Caco-2 (cell line): ENCODE measurements at regions not wholly inside any gene's neighbourhood (a gene's known extent, or its start where the extent isn't known, plus 50 kb on each side); places are given as distances from the start of the nearest gene placed in this dataset.

ENCODE experiments used
- BruUV-seq: library from RNA; stranded (reverse); fragments of 400-500 nt; replicated peaks from 2 replicates; lab custom pipeline; 2021; lab: Mats Ljungman, UMichigan
- CTCF ChIA-PET: fragments of 300-600 bp; sonication (Branson Sonifier 250); formaldehyde crosslinking; loops from one replicate; lab custom pipeline; 2022; ENCODE audit warnings: antibody characterized with exemption; lab: Charles Lee
- POLR2A ChIA-PET: fragments of 300-600 bp; sonication (Branson Sonifier 250); formaldehyde crosslinking; loops from one replicate; lab custom pipeline; 2022; ENCODE audit warnings: antibody characterized with exemption; lab: Charles Lee
- DNase-seq, 2 experiments: peaks; one replicate each; pipeline versions ENCODE4 v3.0.0 to v3.0.0-alpha.2; 2020 to 2022
- H3K27me3 ChIP-seq: replicated peaks from 2 replicates; pipeline ENCODE4 v1.6.0; 2011; ENCODE audit warnings: low read length; ENCODE audit not compliant: control insufficient read depth, insufficient read depth
- H3K36me3 ChIP-seq: 2 replicates; pipeline ENCODE4 v1.5.1; 2011; ENCODE audit warnings: low read length; ENCODE audit not compliant: control insufficient read depth, insufficient read depth
- H3K4me1 ChIP-seq: fragments of 250-450 bp; sonication (Bioruptor Pico); 2 replicates; pipeline ENCODE4 v1.5.1; 2020; ENCODE audit warnings: mild to moderate bottlenecking
- H3K4me3 ChIP-seq: 2 replicates; pipeline ENCODE4 v1.5.1; 2011; ENCODE audit warnings: low read depth, mild to moderate bottlenecking, control low read depth, low read length
- H3K9me3 ChIP-seq: fragments of 250-450 bp; sonication (Bioruptor Pico); 2 replicates; pipeline ENCODE4 v1.5.1; 2020; ENCODE audit warnings: mild to moderate bottlenecking, moderate library complexity
- H3K27ac Mint-ChIP-seq: one replicate; pipeline ENCODE4 v1.8.0; 2022; ENCODE audit warnings: mixed read lengths; ENCODE audit not compliant: unreplicated experiment
- H3K27me3 Mint-ChIP-seq: one replicate; pipeline ENCODE4 v1.8.0; 2022; ENCODE audit warnings: mixed read lengths; ENCODE audit not compliant: insufficient read depth, unreplicated experiment
- H3K36me3 Mint-ChIP-seq: one replicate; pipeline ENCODE4 v1.8.0; 2022; ENCODE audit warnings: mild to moderate bottlenecking, mixed read lengths; ENCODE audit not compliant: insufficient read depth, unreplicated experiment
- H3K4me1 Mint-ChIP-seq: one replicate; pipeline ENCODE4 v1.8.0; 2022; ENCODE audit warnings: low read depth, mixed read lengths; ENCODE audit not compliant: unreplicated experiment
- H3K4me3 Mint-ChIP-seq: one replicate; pipeline ENCODE4 v1.8.0; 2022; ENCODE audit warnings: mild to moderate bottlenecking, moderate library complexity, mixed read lengths; ENCODE audit not compliant: unreplicated experiment
- H3K9me3 Mint-ChIP-seq: one replicate; pipeline ENCODE4 v1.8.0; 2022; ENCODE audit warnings: mixed read lengths; ENCODE audit not compliant: unreplicated experiment
- intact Hi-C: fragments of 100-400 bp; cut with micrococcal nuclease; formaldehyde crosslinking; loops from one replicate; pipeline ENCODE4 v1.10.0; 2022; ENCODE audit not compliant: unreplicated experiment
- TF ChIP-seq, protein P1 (sequence below), 2 experiments: fragments of 200-600 bp in 1 of 2; IDR thresholded peaks; 1 replicate in 1 of 2; 2 replicates in 1 of 2; pipeline versions ENCODE4 v1.5.1 to v1.8.0; 2011 to 2022; ENCODE audit warnings: antibody characterized with exemption in 1 of 2, control low read depth in 1 of 2, inconsistent platforms in 1 of 2, low read depth in 1 of 2, low read length in 1 of 2, mild to moderate bottlenecking in 1 of 2, moderate library complexity in 1 of 2; ENCODE audit not compliant: insufficient read depth in 1 of 2, severe bottlenecking in 1 of 2, unreplicated experiment in 1 of 2

DNA sequence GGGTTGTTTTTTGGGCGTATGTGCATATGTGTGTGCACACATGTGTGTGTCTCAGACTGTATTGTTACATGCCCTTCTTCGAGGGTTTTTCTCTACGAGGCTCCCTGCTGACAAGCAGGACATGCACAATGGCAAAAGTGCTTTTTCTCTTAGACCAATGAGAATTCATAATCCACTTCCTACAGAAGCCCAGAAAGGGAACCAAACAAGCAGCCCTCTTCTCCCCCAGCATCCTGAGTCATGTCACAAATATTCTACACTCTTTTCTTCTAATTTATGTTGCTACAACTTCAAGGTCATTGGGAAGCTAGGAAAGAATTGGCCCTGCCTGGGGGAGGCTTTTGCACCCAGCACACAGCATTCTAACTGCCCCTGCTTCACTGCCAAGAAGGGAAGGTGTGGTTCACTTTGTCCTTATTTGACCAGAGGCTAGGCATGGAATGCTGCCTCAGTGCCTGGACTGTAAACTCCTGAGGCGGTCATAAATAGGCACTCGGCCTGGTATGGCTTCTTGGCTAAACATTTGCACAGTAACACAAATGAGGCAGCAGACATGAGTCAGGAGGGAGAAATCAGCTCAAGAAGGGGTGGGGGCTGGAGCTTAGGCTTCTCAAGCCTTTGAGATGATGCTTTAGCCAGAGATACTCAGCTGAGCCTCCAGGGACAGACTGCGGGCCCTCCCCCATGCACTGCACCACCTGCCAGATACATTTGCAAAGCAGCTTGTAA, 92.7 kb upstream of the KLF7 start:
- BruUV-seq, result no TSS peak
- peaks cover 2% of the 10 kb centered on the region for H3K27me3 Mint-ChIP-seq
- no peaks in the 10 kb centered on the region for H3K9me3 Mint-ChIP-seq
- no peaks in the 10 kb centered on the region for H3K36me3 ChIP-seq
- POLR2A ChIA-PET, result interaction anchor here (0.6 kb wide), 1 partner anchor 1172 kb away, joined by 3 read pairs; the partner anchor contains the start of gene INO80D
- H3K27me3 ChIP-seq, result no peaks in the 10 kb centered on the region
- H3K36me3 Mint-ChIP-seq, result no peaks in the 10 kb centered on the region
- no peak overlapping the region for H3K4me3 Mint-ChIP-seq
- TF ChIP-seq, protein P1, sequence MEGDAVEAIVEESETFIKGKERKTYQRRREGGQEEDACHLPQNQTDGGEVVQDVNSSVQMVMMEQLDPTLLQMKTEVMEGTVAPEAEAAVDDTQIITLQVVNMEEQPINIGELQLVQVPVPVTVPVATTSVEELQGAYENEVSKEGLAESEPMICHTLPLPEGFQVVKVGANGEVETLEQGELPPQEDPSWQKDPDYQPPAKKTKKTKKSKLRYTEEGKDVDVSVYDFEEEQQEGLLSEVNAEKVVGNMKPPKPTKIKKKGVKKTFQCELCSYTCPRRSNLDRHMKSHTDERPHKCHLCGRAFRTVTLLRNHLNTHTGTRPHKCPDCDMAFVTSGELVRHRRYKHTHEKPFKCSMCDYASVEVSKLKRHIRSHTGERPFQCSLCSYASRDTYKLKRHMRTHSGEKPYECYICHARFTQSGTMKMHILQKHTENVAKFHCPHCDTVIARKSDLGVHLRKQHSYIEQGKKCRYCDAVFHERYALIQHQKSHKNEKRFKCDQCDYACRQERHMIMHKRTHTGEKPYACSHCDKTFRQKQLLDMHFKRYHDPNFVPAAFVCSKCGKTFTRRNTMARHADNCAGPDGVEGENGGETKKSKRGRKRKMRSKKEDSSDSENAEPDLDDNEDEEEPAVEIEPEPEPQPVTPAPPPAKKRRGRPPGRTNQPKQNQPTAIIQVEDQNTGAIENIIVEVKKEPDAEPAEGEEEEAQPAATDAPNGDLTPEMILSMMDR (IDR thresholded peaks at IDR 0.05; ENCODE audit: insufficient read depth in 1 of 2, low read depth in 1 of 2, low read length in 1 of 2, severe bottlenecking in 1 of 2, unreplicated experiment in 1 of 2), result no peak
- no peaks in the 10 kb centered on the region for H3K9me3 ChIP-seq
- H3K4me3 ChIP-seq, result no peak overlapping the region
- intact Hi-C loops, result loop anchor here (5.0 kb wide), 1 partner anchor 84 kb away; no protein-coding TSS in a partner anchor
- H3K4me1 ChIP-seq, result peaks cover 19% of the 10 kb centered on the region
- CTCF ChIA-PET, result no interaction called here
- H3K27ac Mint-ChIP-seq, result peak overlapping the region; percentile 67
- peak; percentile 52 to 70 for DNase-seq
- peaks cover 17% of the 10 kb centered on the region for H3K4me1 Mint-ChIP-seq

DNA sequence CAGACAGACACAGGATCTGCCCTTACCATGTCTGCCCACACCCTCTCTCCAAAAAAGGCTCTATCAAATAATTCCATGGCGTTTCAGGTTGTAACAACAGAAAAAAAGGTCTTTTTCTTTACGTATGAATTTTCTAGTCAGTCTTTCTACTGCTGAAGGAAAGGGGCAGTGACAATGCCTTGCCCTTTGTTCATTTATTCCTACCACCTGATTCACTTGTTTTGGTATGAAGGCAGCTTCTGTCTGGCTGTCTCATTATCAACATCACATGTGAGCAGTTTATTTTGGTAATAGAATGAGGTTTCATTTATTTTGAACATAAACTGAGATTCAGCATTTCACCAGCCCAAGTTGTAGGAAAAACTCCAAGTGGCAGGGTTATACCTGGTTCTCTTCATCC, 94.3 kb upstream of the KLF7 start:
- Mint-ChIP-seq H3K9me3 (no peaks in the 10 kb centered on the region), H3K4me1 (peaks cover 10% of the 10 kb centered on the region), H3K36me3 (no peaks in the 10 kb centered on the region), H3K27ac (no peak overlapping the region), H3K27me3 (peaks cover 2% of the 10 kb centered on the region), H3K4me3 (no peak overlapping the region)
- no peaks in the 10 kb centered on the region for H3K9me3 ChIP-seq
- ChIA-PET CTCF (no interaction called here), POLR2A (no interaction called here)
- H3K4me3 ChIP-seq, result no peak overlapping the region
- no TSS peak for BruUV-seq
- H3K36me3 ChIP-seq, result no peaks in the 10 kb centered on the region
- DNase-seq, result no peak
- intact Hi-C loops, result no loop called here
- TF ChIP-seq, protein P1 (IDR thresholded peaks at IDR 0.05; ENCODE audit: insufficient read depth in 1 of 2, low read depth in 1 of 2, low read length in 1 of 2, severe bottlenecking in 1 of 2, unreplicated experiment in 1 of 2), result no peak
- no peaks in the 10 kb centered on the region for H3K27me3 ChIP-seq
- peaks cover 10% of the 10 kb centered on the region for H3K4me1 ChIP-seq

DNA sequence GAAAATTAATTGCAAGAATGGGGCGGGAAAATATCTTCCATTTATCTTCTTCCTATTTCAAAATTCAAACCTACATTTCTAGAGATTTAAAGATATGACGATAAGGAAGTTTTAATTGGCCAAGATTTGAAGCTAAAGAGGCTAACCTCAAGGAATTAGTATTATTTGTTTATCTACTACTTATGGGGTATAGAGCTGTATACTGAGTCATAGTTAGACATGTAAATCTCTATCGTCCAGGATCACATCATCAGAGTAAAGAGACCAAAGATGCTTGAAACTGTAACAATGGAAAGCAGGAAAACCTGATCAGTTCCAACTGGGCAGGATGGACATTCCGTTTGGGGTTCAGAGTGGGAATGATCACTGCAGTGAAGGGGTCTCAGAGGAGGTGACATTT, 95.2 kb upstream of the KLF7 start:
- Histone ChIP-seq H3K4me1 (peaks cover 10% of the 10 kb centered on the region), H3K36me3 (no peaks in the 10 kb centered on the region), H3K27me3 (no peaks in the 10 kb centered on the region), H3K9me3 (no peaks in the 10 kb centered on the region), H3K4me3 (no peak overlapping the region)
- peaks cover 2% of the 10 kb centered on the region for H3K27me3 Mint-ChIP-seq
- TF ChIP-seq, protein P1 (IDR thresholded peaks at IDR 0.05; ENCODE audit: insufficient read depth in 1 of 2, low read depth in 1 of 2, low read length in 1 of 2, severe bottlenecking in 1 of 2, unreplicated experiment in 1 of 2), result no peak
- no peak overlapping the region for H3K27ac Mint-ChIP-seq
- intact Hi-C loops, result no loop called here
- H3K9me3 Mint-ChIP-seq, result no peaks in the 10 kb centered on the region
- BruUV-seq, result no TSS peak
- no peak for DNase-seq
- H3K4me3 Mint-ChIP-seq, result no peak overlapping the region
- H3K4me1 Mint-ChIP-seq, result peaks cover 10% of the 10 kb centered on the region
- no peaks in the 10 kb centered on the region for H3K36me3 Mint-ChIP-seq
- POLR2A ChIA-PET, result interaction anchor here (0.5 kb wide), 1 partner anchor 94 kb away, joined by 8 read pairs; no protein-coding TSS in a partner anchor
- CTCF ChIA-PET, result interaction anchor here (0.6 kb wide), 1 partner anchor 210 kb away, joined by 3 read pairs; no protein-coding TSS in a partner anchor
